Activated naive CD8-positive, alpha-beta T cell treated with anti-CD3 and anti-CD28 coated beads, Interleukin-2, amount 50 U/mL, for 24 hours (primary cell): ENCODE measurements at regions not wholly inside any gene's neighbourhood (a gene's known extent, or its start where the extent isn't known, plus 50 kb on each side); places are given as distances from the start of the nearest gene placed in this dataset.

Experiments used
- ATAC-seq: fragments of 150-1000 bp; cut with Tn5 transposase; one replicate; pipeline ENCODE4 v1.10.0; 2021
- DNase-seq: peaks from one replicate; pipeline ENCODE4 v3.0.0; 2021
- H3K27ac Mint-ChIP-seq: one replicate; pipeline ENCODE4 v1.8.0; 2021; ENCODE audit warnings: mild to moderate bottlenecking, mixed read lengths
- H3K27me3 Mint-ChIP-seq: one replicate; pipeline ENCODE4 v1.8.0; 2021; ENCODE audit warnings: mixed read lengths
- H3K36me3 Mint-ChIP-seq: one replicate; pipeline ENCODE4 v1.8.0; 2021; ENCODE audit warnings: low read depth, mixed read lengths
- H3K4me1 Mint-ChIP-seq: one replicate; pipeline ENCODE4 v1.8.0; 2021; ENCODE audit warnings: mixed read lengths
- H3K4me3 Mint-ChIP-seq: one replicate; pipeline ENCODE4 v1.8.0; 2021; ENCODE audit warnings: mild to moderate bottlenecking, moderate library complexity, mixed read lengths
- H3K9me3 Mint-ChIP-seq: one replicate; pipeline ENCODE4 v1.8.0; 2021; ENCODE audit warnings: mixed read lengths

- H3K27me3 Mint-ChIP-seq: no peaks in the 10 kb centered on the region
- H3K4me3 Mint-ChIP-seq: no peak overlapping the region
- no peak for DNase-seq
- H3K27ac Mint-ChIP-seq: no peak overlapping the region
- no peaks in the 10 kb centered on the region for H3K36me3 Mint-ChIP-seq
- H3K4me1 Mint-ChIP-seq: no peaks in the 10 kb centered on the region
- no peak for ATAC-seq
- H3K9me3 Mint-ChIP-seq: no peaks in the 10 kb centered on the region
Measured at GRCh38 chr2:119063177-119063576, 95.4 kb downstream of the C1QL2 start.

- no peaks in the 10 kb centered on the region for H3K4me1 Mint-ChIP-seq
- H3K36me3 Mint-ChIP-seq: no peaks in the 10 kb centered on the region
- no peak overlapping the region for H3K27ac Mint-ChIP-seq
- ATAC-seq (no peak), DNase-seq (no peak)
- no peak overlapping the region for H3K4me3 Mint-ChIP-seq
- no peaks in the 10 kb centered on the region for H3K27me3 Mint-ChIP-seq
- H3K9me3 Mint-ChIP-seq: no peaks in the 10 kb centered on the region
Measured at GRCh38 chr2:119062652-119063051, 95.9 kb downstream of the C1QL2 start.

GRCh38 chr2:119062179-119062578 is 96.4 kb downstream of the C1QL2 start:
- Mint-ChIP-seq H3K4me3 (no peak overlapping the region), H3K9me3 (no peaks in the 10 kb centered on the region), H3K36me3 (no peaks in the 10 kb centered on the region), H3K27me3 (no peaks in the 10 kb centered on the region), H3K27ac (no peak overlapping the region), H3K4me1 (no peaks in the 10 kb centered on the region)
- no peak for ATAC-seq
- no peak for DNase-seq

- Mint-ChIP-seq H3K4me1 (no peaks in the 10 kb centered on the region), H3K4me3 (no peak overlapping the region), H3K9me3 (peaks cover 13% of the 10 kb centered on the region), H3K36me3 (no peaks in the 10 kb centered on the region), H3K27ac (no peak overlapping the region), H3K27me3 (no peaks in the 10 kb centered on the region)
- ATAC-seq (no peak), DNase-seq (no peak)
Measured at GRCh38 chr2:119059940-119060339, 98.6 kb downstream of the C1QL2 start.

GRCh38 chr2:119059287-119059686 is 99.3 kb downstream of the C1QL2 start:
- Mint-ChIP-seq H3K27me3 (no peaks in the 10 kb centered on the region), H3K4me1 (no peaks in the 10 kb centered on the region), H3K9me3 (peaks cover 13% of the 10 kb centered on the region), H3K27ac (no peak overlapping the region), H3K4me3 (no peak overlapping the region), H3K36me3 (no peaks in the 10 kb centered on the region)
- no peak for ATAC-seq
- DNase-seq: no peak

GRCh38 chr2:119053700-119054436 is 104.7 kb downstream of the C1QL2 start:
- ATAC-seq: no peak
- Mint-ChIP-seq H3K4me1 (no peaks in the 10 kb centered on the region), H3K27me3 (peaks cover 9% of the 10 kb centered on the region), H3K27ac (no peak overlapping the region), H3K9me3 (peaks cover 13% of the 10 kb centered on the region), H3K4me3 (no peak overlapping the region), H3K36me3 (no peaks in the 10 kb centered on the region)
- DNase-seq: no peak

GRCh38 chr2:119051263-119051662 is 107.3 kb downstream of the C1QL2 start:
- no peak for ATAC-seq
- Mint-ChIP-seq H3K36me3 (no peaks in the 10 kb centered on the region), H3K4me1 (no peaks in the 10 kb centered on the region), H3K27ac (no peak overlapping the region), H3K9me3 (peaks cover 9% of the 10 kb centered on the region), H3K4me3 (no peak overlapping the region), H3K27me3 (peaks cover 18% of the 10 kb centered on the region)
- no peak for DNase-seq

GRCh38 chr2:119049968-119050704 is 108.1 kb downstream of the MARCO start:
- no peak for ATAC-seq
- peak; percentile 5 for DNase-seq
- Mint-ChIP-seq H3K27me3 (peaks cover 19% of the 10 kb centered on the region), H3K36me3 (no peaks in the 10 kb centered on the region), H3K4me1 (no peaks in the 10 kb centered on the region), H3K4me3 (no peak overlapping the region), H3K9me3 (peaks cover 1% of the 10 kb centered on the region), H3K27ac (no peak overlapping the region)
